Neural cell (in vitro differentiated cells): ENCODE measurements at regions not wholly inside any gene's neighbourhood (a gene's known extent, or its start where the extent isn't known, plus 50 kb on each side); places are given as distances from the start of the nearest gene placed in this dataset.

Experiments
- H2AFZ ChIP-seq: fragments of 200-600, 300-800 bp; sonication (generic), shearing (Covaris generic); 2 replicates; pipeline ENCODE4 v1.6.0; 2014; ENCODE audit warnings: low read depth, mild to moderate bottlenecking, antibody characterized with exemption, low read length, moderate library complexity
- H3F3A ChIP-seq: fragments of 200-600 bp; shearing (Covaris generic); 2 replicates; pipeline ENCODE4 v1.6.1; 2016; ENCODE audit warnings: mild to moderate bottlenecking, moderate library complexity, mixed read lengths, antibody characterized with exemption, low read length; ENCODE audit not compliant: insufficient read depth, poor library complexity, severe bottlenecking
- H3K27ac ChIP-seq: fragments of 200-600, 300-800 bp; sonication (generic), shearing (Covaris generic); 2 replicates; pipeline ENCODE4 v1.5.1; 2014; ENCODE audit warnings: mild to moderate bottlenecking, low read length, moderate library complexity
- H3K27me3 ChIP-seq: fragments of 300-800, 200-600 bp; sonication (generic), shearing (Covaris generic); 2 replicates; pipeline ENCODE4 v1.6.0; 2014; ENCODE audit warnings: mild to moderate bottlenecking, low read depth, low read length, moderate library complexity; ENCODE audit not compliant: insufficient read depth
- H3K36me3 ChIP-seq: fragments of 300-800, 200-600 bp; sonication (generic), shearing (Covaris generic); 2 replicates; pipeline ENCODE4 v1.5.1; 2014; ENCODE audit warnings: mild to moderate bottlenecking, antibody characterized with exemption, low read length, moderate library complexity; ENCODE audit not compliant: insufficient read depth
- H3K4me2 ChIP-seq: fragments of 300-800, 200-600 bp; sonication (generic), shearing (Covaris generic); 2 replicates; pipeline ENCODE4 v1.6.0; 2014; ENCODE audit warnings: mild to moderate bottlenecking, low read length
- H3K4me3 ChIP-seq: fragments of 300-800, 200-600 bp; sonication (generic), shearing (Covaris generic); 2 replicates; pipeline ENCODE4 v1.5.1; 2014; ENCODE audit warnings: mild to moderate bottlenecking, low read length, moderate library complexity
- H3K79me2 ChIP-seq: fragments of 200-600 bp; shearing (Covaris generic); replicated peaks from 2 replicates; pipeline ENCODE4 v1.6.0; 2014; ENCODE audit warnings: mild to moderate bottlenecking, low read length, moderate library complexity; ENCODE audit not compliant: insufficient read depth
- H3K9ac ChIP-seq: fragments of 300-800, 200-600 bp; sonication (generic), shearing (Covaris generic); 2 replicates; pipeline ENCODE4 v1.6.1; 2016; ENCODE audit warnings: mild to moderate bottlenecking, low read length, mixed read lengths
- H3K9me2 ChIP-seq: fragments of 200-600 bp; shearing (Covaris generic); 2 replicates; pipeline ENCODE4 v1.6.1; 2016; ENCODE audit warnings: mild to moderate bottlenecking, low read length, mixed read lengths; ENCODE audit not compliant: insufficient read depth
- H3K9me3 ChIP-seq: fragments of 200-600, 300-800 bp; sonication (generic), shearing (Covaris generic); 2 replicates; pipeline ENCODE4 v1.6.1; 2016; ENCODE audit warnings: mild to moderate bottlenecking, mixed run types, low read length, moderate library complexity, mixed read lengths
- H4K20me1 ChIP-seq: fragments of 200-600 bp; shearing (Covaris generic); 2 replicates; pipeline ENCODE4 v1.6.1; 2016; ENCODE audit warnings: mild to moderate bottlenecking, mixed run types; ENCODE audit not compliant: insufficient read depth
- CTCF ChIP-seq: fragments of 450-650 bp; IDR thresholded peaks from 2 replicates; pipeline ENCODE4 v1.5.1; 2014; ENCODE audit warnings: antibody characterized with exemption, mild to moderate bottlenecking, moderate library complexity; ENCODE audit not compliant: poor library complexity, severe bottlenecking
- EP300 ChIP-seq: fragments of 450-650 bp; conservative IDR thresholded peaks from 2 replicates; pipeline ENCODE4 v1.6.1; 2014; ENCODE audit warnings: antibody characterized with exemption, mild to moderate bottlenecking, moderate library complexity; ENCODE audit not compliant: poor library complexity, severe bottlenecking
- EZH2 ChIP-seq: fragments of 200-600, 300-800 bp; shearing (Covaris generic), sonication (generic); IDR thresholded peaks from 2 replicates; pipeline ENCODE4 v1.6.1; 2014; ENCODE audit warnings: antibody characterized with exemption, low read length, borderline replicate concordance, mild to moderate bottlenecking; ENCODE audit not compliant: insufficient read depth, poor library complexity, severe bottlenecking
- MXI1 ChIP-seq: fragments of 450-650 bp; conservative IDR thresholded peaks from 2 replicates; pipeline ENCODE4 v1.6.1; 2014; ENCODE audit warnings: antibody characterized with exemption, mild to moderate bottlenecking; ENCODE audit not compliant: poor library complexity, severe bottlenecking
- POLR2AphosphoS5 ChIP-seq: IDR thresholded peaks from 2 replicates; pipeline ENCODE4 v1.6.1; 2012
- RAD21 ChIP-seq: fragments of 450-650 bp; conservative IDR thresholded peaks from 2 replicates; pipeline ENCODE4 v1.6.1; 2014; ENCODE audit warnings: antibody characterized with exemption, mild to moderate bottlenecking, moderate library complexity
- REST ChIP-seq: IDR thresholded peaks from 2 replicates; pipeline ENCODE4 v1.6.1; 2012; ENCODE audit warnings: borderline replicate concordance
- SMC3 ChIP-seq: fragments of 450-650 bp; conservative IDR thresholded peaks from 2 replicates; pipeline ENCODE4 v1.6.1; 2014; ENCODE audit warnings: antibody characterized with exemption, mild to moderate bottlenecking, moderate library complexity; ENCODE audit not compliant: poor library complexity
- TAF1 ChIP-seq: IDR thresholded peaks from 2 replicates; pipeline ENCODE4 v1.6.1; 2012; ENCODE audit warnings: low read depth

GRCh38 chrX:138006180-138006579 lies 440.3 kb downstream of the ZIC3 start:
- no peaks in the 10 kb centered on the region for H3K79me2 ChIP-seq
- H3K27me3 ChIP-seq = no peaks in the 10 kb centered on the region
- H3K4me3 ChIP-seq = peak overlapping the region; percentile 31
- TF ChIP-seq CTCF = no peak
- TF ChIP-seq EP300 = peak; percentile 64
- no peak for TF ChIP-seq TAF1
- H2AFZ ChIP-seq = no peak overlapping the region
- no peaks in the 10 kb centered on the region for H3K36me3 ChIP-seq
- no peak overlapping the region for H3K4me2 ChIP-seq
- H4K20me1 ChIP-seq = no peaks in the 10 kb centered on the region
- H3F3A ChIP-seq = no peaks in the 10 kb centered on the region
- peak overlapping the region; percentile 42 for H3K9ac ChIP-seq
- no peaks in the 10 kb centered on the region for H3K9me2 ChIP-seq
- H3K27ac ChIP-seq = peak overlapping the region; percentile 83
- H3K9me3 ChIP-seq = no peaks in the 10 kb centered on the region

GRCh38 chrX:138008281-138008680 lies 442.4 kb downstream of the ZIC3 start:
- no peaks in the 10 kb centered on the region for H3K9me3 ChIP-seq
- no peaks in the 10 kb centered on the region for H3K27me3 ChIP-seq

More at GRCh38 chrX:138008281-138008680, 442.4 kb downstream of the ZIC3 start:
- Histone ChIP-seq H4K20me1 (no peaks in the 10 kb centered on the region), H3K9ac (no peak overlapping the region), H3K4me2 (no peak overlapping the region), H2AFZ (no peak overlapping the region), H3K4me3 (no peak overlapping the region), H3F3A (no peaks in the 10 kb centered on the region), H3K27ac (no peak overlapping the region), H3K36me3 (no peaks in the 10 kb centered on the region), H3K9me2 (no peaks in the 10 kb centered on the region), H3K79me2 (no peaks in the 10 kb centered on the region)
- no peak for TF ChIP-seq REST
- no peak for TF ChIP-seq SMC3
- no peak for TF ChIP-seq EP300
- TF ChIP-seq POLR2AphosphoS5 = no peak
- TF ChIP-seq RAD21 = no peak
- TF ChIP-seq TAF1 = no peak
- TF ChIP-seq CTCF = no peak
- no peak for TF ChIP-seq EZH2
- TF ChIP-seq MXI1 = no peak
